PC-9 (cell line): ENCODE measurements at regions not wholly inside any gene's neighbourhood (a gene's known extent, or its start where the extent isn't known, plus 50 kb on each side); places are given as distances from the start of the nearest gene placed in this dataset.

Experiments
- BruUV-seq: library from RNA; stranded (reverse); fragments of 400-500 nt; replicated peaks from 2 replicates; lab custom pipeline; 2021; lab: Mats Ljungman, UMichigan
- CTCF ChIA-PET: fragments of 300-600 bp; sonication (Branson Sonifier 250); formaldehyde crosslinking; loops from one replicate; lab custom pipeline; 2022; ENCODE audit warnings: antibody characterized with exemption; lab: Charles Lee
- POLR2A ChIA-PET: fragments of 300-600 bp; sonication (Branson Sonifier 250); formaldehyde crosslinking; loops from one replicate; lab custom pipeline; 2022; ENCODE audit warnings: antibody characterized with exemption; ENCODE audit not compliant: unreplicated experiment; lab: Charles Lee
- DNase-seq, 2 experiments: peaks; one replicate each; pipeline versions ENCODE4 v3.0.0 to v3.0.0-alpha.2; 2015 to 2022; ENCODE audit warnings: mixed read lengths in 1 of 2
- H2AFZ ChIP-seq: fragments of 200-600 bp; sonication (generic); 2 replicates; pipeline ENCODE4 v1.8.1; 2017; ENCODE audit warnings: antibody characterized with exemption
- H3F3A ChIP-seq: fragments of 200-600 bp; sonication (generic); 2 replicates; pipeline ENCODE4 v1.8.1; 2017; ENCODE audit warnings: antibody characterized with exemption, mild to moderate bottlenecking, low read depth; ENCODE audit not compliant: insufficient read depth
- H3K27ac ChIP-seq: fragments of 200-600 bp; sonication (generic); 2 replicates; pipeline ENCODE4 v1.6.1; 2016; ENCODE audit warnings: mixed run types
- H3K27me3 ChIP-seq: fragments of 200-600 bp; sonication (generic); 2 replicates; pipeline ENCODE4 v1.6.1; 2016; ENCODE audit warnings: low read depth, mixed run types; ENCODE audit not compliant: insufficient read depth
- H3K36me3 ChIP-seq: fragments of 200-600 bp; sonication (generic); 2 replicates; pipeline ENCODE4 v1.6.1; 2016; ENCODE audit warnings: low read depth, mixed run types
- H3K4me1 ChIP-seq: fragments of 200-600 bp; sonication (generic); replicated peaks from 2 replicates; pipeline ENCODE4 v1.6.1; 2016; ENCODE audit warnings: mixed run types; ENCODE audit not compliant: insufficient read depth
- H3K4me2 ChIP-seq: fragments of 200-600 bp; sonication (generic); 2 replicates; pipeline ENCODE4 v1.6.1; 2017; ENCODE audit warnings: mixed run types
- H3K4me3 ChIP-seq: fragments of 200-600 bp; sonication (generic); 2 replicates; pipeline ENCODE4 v1.6.1; 2016; ENCODE audit warnings: mixed run types
- H3K79me2 ChIP-seq: fragments of 200-600 bp; sonication (generic); 2 replicates; pipeline ENCODE4 v1.6.1; 2017; ENCODE audit warnings: low read depth, mixed run types
- H3K9me2 ChIP-seq: fragments of 200-600 bp; sonication (generic); 2 replicates; pipeline ENCODE4 v1.8.1; 2017; ENCODE audit warnings: mild to moderate bottlenecking; ENCODE audit not compliant: insufficient read depth
- H3K9me3 ChIP-seq: fragments of 200-600 bp; sonication (generic); 2 replicates; pipeline ENCODE4 v1.8.1; 2016; ENCODE audit warnings: low read depth; ENCODE audit not compliant: insufficient read depth
- H4K20me1 ChIP-seq: fragments of 200-600 bp; sonication (generic); 2 replicates; pipeline ENCODE4 v1.8.1; 2017; ENCODE audit not compliant: insufficient read depth
- CTCF ChIP-seq: fragments of 200-600 bp; sonication (generic); conservative IDR thresholded peaks from 2 replicates; pipeline ENCODE4 v1.6.1; 2017; ENCODE audit warnings: mixed run types, antibody characterized with exemption, mild to moderate bottlenecking, moderate library complexity
- EZH2 ChIP-seq: fragments of 200-600 bp; sonication (generic); IDR thresholded peaks from 2 replicates; pipeline ENCODE4 v1.8.0; 2017; ENCODE audit warnings: antibody characterized with exemption, low read depth
- intact Hi-C: fragments of 100-400 bp; cut with micrococcal nuclease; formaldehyde crosslinking; loops from one replicate; pipeline ENCODE4 v1.10.0; 2022; ENCODE audit not compliant: unreplicated experiment

DNA sequence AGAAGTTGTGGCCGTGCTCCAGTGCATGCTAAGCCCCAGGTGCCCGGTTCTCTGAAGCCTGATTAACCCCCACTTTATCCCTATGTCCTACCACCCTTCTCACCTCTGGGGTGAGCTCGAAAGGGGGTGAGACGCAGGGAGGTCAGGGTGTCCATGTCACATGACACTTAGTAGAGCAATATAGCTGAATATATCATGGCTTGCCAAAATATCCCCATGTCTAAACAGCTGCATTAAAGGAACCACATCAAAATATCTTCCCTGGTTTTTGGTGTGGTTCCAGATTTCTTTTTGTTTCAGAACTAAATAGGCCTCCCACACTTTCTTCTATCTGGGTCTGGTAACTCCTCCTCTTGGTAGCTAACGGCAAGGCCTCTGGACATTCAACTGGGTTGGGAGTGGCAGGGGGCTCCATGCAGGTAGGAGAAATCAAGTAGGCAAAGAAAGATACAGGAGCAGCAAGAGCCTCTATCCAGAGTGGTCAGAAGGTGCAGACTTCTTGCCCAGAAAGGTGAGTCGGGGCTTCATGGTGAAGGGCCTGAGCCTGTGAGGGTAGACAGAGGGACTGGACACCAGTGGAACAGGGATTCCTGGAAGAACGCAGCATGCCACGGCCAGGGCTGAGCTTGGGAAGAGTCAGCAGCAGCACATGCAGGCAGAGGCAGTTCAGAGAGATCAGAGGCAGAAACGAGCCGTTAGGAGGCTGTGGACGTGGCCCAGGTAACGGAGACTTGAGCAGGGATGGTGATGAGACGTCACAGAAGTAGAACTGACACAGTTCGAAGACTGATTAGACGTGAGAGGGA is 202.8 kb upstream of the DIO3 start:
- BruUV-seq, result no TSS peak
- H3K27ac ChIP-seq, result no peak overlapping the region
- H3K36me3 ChIP-seq, result no peaks in the 10 kb centered on the region
- no peaks in the 10 kb centered on the region for H3K9me3 ChIP-seq
- H2AFZ ChIP-seq, result no peak overlapping the region
- H3K4me1 ChIP-seq, result peaks cover 14% of the 10 kb centered on the region
- H3K79me2 ChIP-seq, result no peaks in the 10 kb centered on the region
- TF ChIP-seq EZH2 (no peak), CTCF (no peak)
- H3K27me3 ChIP-seq, result no peaks in the 10 kb centered on the region
- no peaks in the 10 kb centered on the region for H3K9me2 ChIP-seq
- POLR2A ChIA-PET, result no interaction called here
- no peak overlapping the region for H3K4me3 ChIP-seq
- CTCF ChIA-PET, result no interaction called here
- no peaks in the 10 kb centered on the region for H4K20me1 ChIP-seq
- peaks cover 7% of the 10 kb centered on the region; the same call in 1 of the 2 replicates for H3F3A ChIP-seq
- intact Hi-C loops, result no loop called here
- H3K4me2 ChIP-seq, result no peak overlapping the region
- no peak for DNase-seq

DNA sequence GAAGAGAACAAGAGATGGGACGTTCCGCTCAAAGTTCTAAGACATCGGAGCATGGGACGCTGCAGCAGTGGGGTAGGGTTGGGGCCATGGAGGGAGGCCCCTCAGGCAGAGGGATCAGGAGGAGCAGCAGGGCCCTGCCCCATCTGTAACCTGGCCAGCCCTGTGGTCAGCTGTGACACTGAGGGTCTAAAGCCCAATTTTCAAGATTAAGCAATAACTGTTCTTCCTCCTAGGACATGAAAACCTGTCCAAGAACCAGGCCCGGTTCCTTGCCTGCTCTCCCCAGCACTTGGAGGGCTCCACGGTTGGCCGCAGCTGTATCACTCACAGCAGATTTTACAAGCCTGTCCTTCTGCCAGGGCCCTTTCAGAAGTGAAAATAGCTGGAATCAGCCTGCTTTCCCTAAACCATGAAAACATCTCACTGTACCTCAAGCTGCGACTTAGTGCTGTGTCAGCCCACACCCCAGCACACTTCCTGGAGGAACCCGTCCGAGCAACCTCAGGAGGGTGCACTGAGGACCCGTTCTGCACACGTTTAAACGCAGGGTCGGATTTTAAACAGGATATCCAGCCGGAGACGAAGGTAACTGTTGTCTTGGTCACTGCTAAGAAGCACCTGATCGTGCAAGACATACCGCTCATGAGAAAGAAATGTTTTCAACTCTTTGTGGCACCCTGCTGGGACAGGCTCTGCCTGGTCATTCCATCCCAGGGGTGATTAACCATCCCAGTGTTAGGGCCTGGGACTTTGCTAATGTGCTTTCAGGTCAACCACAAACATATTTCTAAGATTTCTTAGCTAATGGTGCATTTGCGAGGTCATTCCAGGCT is 201.9 kb upstream of the DIO3 start:
- Histone ChIP-seq H3K27me3 (no peaks in the 10 kb centered on the region), H3K9me3 (no peaks in the 10 kb centered on the region), H3K4me1 (peaks cover 14% of the 10 kb centered on the region), H3K36me3 (no peaks in the 10 kb centered on the region), H4K20me1 (no peaks in the 10 kb centered on the region), H3K27ac (0 out of 2 replicates have a peak overlapping the region, but pooled peaks have one; percentile 2), H3K79me2 (no peaks in the 10 kb centered on the region), H2AFZ (peak overlapping the region; percentile 48), H3F3A (peaks cover 7% of the 10 kb centered on the region; the same call in 1 of the 2 replicates), H3K4me3 (peak overlapping the region; percentile 3; the same call in 1 of the 2 replicates), H3K4me2 (peak overlapping the region; percentile 59), H3K9me2 (no peaks in the 10 kb centered on the region)
- TF ChIP-seq CTCF (no peak), EZH2 (no peak)
- intact Hi-C loops, result no loop called here
- POLR2A ChIA-PET, result no interaction called here
- CTCF ChIA-PET, result no interaction called here
- no TSS peak for BruUV-seq
- peak in 1 of 2 experiments; percentile 83 for DNase-seq

DNA sequence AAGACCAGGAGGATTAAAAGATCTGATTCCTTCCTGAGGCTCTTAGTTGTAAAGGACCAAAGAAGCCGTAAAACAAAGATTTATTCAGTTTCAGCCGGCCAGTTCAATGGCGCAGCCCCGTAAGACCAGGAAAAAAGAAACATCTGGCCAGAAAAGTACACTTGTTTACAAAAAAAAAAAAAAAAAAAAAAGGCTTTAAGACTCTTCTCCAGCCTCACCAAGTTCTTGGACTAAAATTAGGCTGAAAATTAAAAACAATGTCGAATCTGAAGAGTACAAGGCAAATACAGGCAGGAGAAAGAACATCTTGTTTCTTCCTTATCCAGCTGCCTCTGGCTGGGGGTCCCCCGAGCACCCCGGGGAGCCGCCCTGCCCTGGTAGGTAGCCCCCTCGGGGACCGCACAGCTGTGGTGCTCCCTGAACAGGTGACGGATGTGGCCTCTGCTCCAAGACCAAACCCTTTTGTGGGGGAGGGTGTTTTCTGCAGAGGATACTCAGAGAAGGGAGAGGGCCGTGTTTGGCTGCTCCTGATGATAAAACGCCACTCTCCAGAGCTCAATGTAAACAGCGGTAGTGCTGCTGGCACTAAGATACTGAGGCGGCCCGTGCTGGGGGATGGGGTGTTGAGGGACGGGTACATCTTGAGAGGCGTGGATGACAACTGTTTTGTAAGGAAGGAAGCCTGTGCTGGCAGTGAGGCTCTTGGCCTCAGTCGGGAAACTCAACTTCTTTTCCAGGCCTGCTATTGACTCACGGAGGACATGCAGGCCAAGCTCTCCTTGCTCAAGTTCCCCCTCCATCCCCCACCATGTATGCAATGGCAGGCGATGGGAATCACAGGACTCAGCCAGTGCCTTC is 201.0 kb upstream of the DIO3 start:
- H3K4me1 ChIP-seq, result peaks cover 14% of the 10 kb centered on the region
- no peak for DNase-seq
- intact Hi-C loops, result no loop called here
- no TSS peak for BruUV-seq
- no peaks in the 10 kb centered on the region for H3K36me3 ChIP-seq
- ChIA-PET CTCF (no interaction called here), POLR2A (no interaction called here)
- no peaks in the 10 kb centered on the region for H3K9me3 ChIP-seq
- no peaks in the 10 kb centered on the region for H4K20me1 ChIP-seq
- TF ChIP-seq CTCF, result no peak
- TF ChIP-seq EZH2, result no peak
- H3K4me2 ChIP-seq, result peak overlapping the region; percentile 59
- H3K9me2 ChIP-seq, result no peaks in the 10 kb centered on the region
- H3F3A ChIP-seq, result peaks cover 7% of the 10 kb centered on the region; the same call in 1 of the 2 replicates
- H3K79me2 ChIP-seq, result no peaks in the 10 kb centered on the region
- 0 out of 2 replicates have a peak overlapping the region, but pooled peaks have one; percentile 2 for H3K27ac ChIP-seq
- H3K4me3 ChIP-seq, result no peak overlapping the region
- H2AFZ ChIP-seq, result no peak overlapping the region
- no peaks in the 10 kb centered on the region for H3K27me3 ChIP-seq
